ENCODE measurements at regions not wholly inside any gene's neighbourhood (a gene's known extent, or its start where the extent isn't known, plus 50 kb on each side); places are given as distances from the start of the nearest gene placed in this dataset.
A peak's percentile ranks its signal among the peaks of the same experiment; 100 is the strongest.
"Not testable (repeated sequence)": the region's sequence is repeated elsewhere in the genome, so short reads cannot be mapped to it uniquely, and the experiment has no call there.

DNA sequence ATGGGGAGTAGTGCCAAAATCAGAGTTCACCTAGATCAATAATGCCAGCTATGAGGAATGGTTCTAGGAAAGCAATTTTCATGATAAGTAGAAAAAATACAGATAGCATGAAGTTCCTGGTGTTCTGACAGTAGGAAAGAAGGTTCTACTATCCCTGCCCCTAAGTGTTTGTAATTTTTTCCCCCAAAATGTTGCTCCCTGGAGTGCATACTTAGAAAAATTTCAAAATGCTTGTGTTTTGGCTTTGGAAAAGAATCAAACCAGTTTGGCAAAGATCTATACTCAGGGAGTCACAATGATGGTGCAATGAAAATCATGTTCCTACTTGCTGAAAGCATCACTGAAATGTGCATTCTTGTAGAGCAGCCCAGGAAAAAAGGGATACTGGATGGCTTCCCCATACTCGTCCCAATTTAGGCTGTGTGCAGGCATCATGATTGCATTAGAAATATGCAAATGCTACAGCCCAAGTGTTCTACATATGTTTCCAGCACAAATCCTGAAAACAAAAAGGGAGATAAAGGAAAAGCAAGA is 74.7 kb downstream of the LPAR4 start:
- no peak for DNase-seq

DNA sequence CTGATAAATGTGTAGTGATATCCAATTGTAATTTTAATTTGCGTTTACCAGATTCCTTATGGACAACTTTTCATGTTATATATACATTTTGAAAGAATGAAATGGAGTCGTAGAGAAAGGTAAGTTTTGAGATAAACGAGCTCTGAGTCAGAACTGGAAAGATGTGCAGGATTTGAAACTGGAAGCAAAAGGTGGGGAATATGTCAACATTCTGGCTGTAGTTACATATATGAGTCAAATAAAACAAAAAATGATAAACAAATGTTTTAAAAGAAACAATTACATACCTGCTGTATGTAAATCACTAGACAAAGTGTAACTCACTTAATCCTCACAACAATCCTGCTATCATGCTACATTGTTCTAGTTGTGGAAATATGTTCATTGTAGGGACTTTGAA is 84.0 kb downstream of the LPAR4 start:
- DNase-seq: no peak

DNA sequence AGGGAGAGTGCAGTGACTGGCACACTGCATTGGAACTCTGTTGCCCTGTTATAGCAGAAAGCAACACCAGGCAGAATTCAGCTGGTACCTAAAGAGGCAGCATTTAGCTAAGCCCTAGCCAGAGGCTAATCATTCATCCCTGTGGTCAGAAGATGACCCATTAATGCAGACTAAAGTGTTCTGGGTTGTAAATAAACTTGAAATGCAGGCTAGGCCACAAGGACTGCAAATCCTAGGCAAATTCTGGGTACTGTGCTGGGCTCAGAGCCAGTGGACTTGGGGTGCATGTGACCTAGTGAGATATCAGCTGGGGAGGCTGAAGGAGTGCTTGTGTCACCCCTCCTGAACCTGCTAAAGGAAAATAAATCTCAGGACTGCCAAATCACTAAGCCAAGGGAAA is 91.2 kb downstream of the LPAR4 start:
- no peak for DNase-seq

DNA sequence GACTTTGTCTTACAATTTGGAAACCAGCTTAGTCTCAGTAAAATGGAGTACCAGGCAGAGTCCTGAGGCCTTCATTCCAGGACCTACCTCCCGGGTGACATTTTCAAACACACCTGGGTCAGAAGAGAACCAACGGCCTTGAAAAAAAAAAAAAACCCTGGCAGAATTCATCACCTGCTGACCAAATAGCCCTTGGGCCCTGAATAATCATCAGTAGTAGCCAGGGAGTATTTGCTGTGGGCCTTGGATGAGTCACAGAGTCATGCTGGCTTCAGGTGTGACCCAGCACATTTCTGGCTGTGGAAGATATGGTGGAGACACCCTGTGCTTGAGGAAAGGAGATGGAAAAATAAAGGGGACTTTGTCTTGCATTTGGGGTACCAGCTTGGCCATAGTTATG is 92.2 kb downstream of the LPAR4 start:
- no peak for DNase-seq

DNA sequence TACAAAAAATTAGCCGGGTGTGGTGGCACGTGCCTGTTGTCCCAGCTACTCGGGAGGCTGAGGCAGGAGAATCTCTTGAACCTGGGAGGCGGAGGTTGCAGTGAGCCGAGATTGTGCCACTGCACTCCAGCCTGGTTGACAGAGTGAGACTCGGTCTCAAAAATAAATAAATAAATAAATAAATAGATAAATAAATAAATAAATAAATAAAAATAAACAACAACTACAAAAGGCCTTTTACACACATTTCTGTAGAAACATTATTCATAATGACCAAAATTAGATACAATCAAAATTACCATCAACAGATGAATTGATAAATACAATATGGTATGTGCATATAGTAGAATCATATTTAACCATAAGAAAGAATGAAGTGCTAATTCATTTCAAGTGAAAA is 96.7 kb downstream of the LPAR4 start:
- DNase-seq: not testable (repeated sequence)

DNA sequence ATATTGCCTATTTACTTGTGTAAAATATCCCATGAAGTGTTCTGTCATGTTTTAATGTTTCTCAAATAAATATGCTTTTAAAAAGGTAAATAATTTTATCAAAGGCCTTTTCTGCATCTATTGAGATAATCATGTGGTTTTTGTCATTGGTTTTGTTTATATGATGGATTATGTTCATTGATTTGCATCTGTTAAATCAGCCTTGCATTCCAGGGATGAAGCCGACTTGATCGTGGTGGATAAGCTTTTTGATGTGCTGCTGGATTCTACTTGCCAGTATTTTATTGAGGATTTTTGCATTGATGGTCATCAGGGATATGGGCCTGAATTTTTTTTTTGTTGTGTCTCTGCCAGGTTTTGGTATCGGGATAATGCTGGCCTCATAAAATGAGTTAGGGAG is 63.9 kb upstream of the P2RY10 start:
- not testable (repeated sequence) for DNase-seq

DNA sequence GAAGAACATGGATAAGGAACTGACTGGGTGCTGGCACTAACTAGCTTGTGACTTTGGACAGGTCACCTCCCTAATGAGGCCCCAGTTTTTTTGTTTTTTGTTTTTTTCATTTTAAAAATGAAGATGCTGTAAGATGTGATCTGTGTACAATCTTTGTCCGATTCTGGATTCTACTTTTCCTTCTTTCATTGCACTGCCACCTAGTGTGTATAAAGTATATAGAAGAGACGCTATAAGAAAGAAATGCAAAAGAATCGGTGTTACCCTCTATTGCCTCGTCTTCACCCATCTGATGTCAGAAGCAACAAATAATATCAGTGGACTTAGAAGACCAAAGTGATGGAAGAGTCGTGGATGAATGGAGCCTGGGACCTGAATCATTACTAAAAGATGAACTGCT is 58.6 kb upstream of the P2RY10 start:
- peak; percentile 64 for DNase-seq
